GM18907 (cell line): ENCODE measurements at regions not wholly inside any gene's neighbourhood (a gene's known extent, or its start where the extent isn't known, plus 50 kb on each side); places are given as distances from the start of the nearest gene placed in this dataset.

Experiments
- ATAC-seq: cut with Tn5 transposase; IDR thresholded peaks from one replicate; pipeline ENCODE4 v1.9.1; 2021; ENCODE audit warnings: mild to moderate bottlenecking, moderate library complexity; ENCODE audit not compliant: unreplicated experiment

GRCh38 chr5:168041583-168041982 is 249.9 kb upstream of the WWC1 start:
- no peak for ATAC-seq

GRCh38 chr5:168042284-168043068 is 249.0 kb upstream of the WWC1 start:
- ATAC-seq, result no peak

- no peak for ATAC-seq
Observed at GRCh38 chr5:168046163-168046562, 245.3 kb upstream of the WWC1 start.

- peak; percentile 88 for ATAC-seq
Observed at GRCh38 chr5:168047043-168047668, 244.3 kb upstream of the WWC1 start.

DNA sequence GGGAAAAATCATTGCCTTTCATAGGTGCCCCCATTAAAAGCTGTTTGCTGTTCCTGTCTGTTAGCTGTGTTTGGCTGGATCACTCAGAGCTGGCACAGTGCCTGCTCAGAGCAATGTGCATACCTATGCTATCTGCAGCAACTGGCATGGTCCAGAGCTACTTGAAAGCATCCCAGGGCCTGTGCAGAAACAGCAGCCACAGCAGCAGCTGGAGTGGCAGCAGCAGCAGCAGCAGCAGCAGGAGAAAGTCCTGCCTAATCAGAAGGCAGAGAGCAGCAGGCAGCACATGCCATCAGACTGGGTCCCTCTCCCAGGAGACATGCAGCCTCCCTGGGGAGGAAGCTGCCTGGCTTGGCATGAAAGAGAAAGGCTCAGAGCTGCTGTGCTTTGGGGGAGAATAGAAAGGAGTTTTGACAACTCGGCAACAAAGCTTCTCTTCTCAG is 243.8 kb upstream of the WWC1 start:
- ATAC-seq, result peak; percentile 32

GRCh38 chr5:168048486-168048885 is 243.0 kb upstream of the WWC1 start:
- ATAC-seq, result no peak

- no peak for ATAC-seq
Observed at GRCh38 chr5:168052686-168053085, 238.8 kb upstream of the WWC1 start.

DNA sequence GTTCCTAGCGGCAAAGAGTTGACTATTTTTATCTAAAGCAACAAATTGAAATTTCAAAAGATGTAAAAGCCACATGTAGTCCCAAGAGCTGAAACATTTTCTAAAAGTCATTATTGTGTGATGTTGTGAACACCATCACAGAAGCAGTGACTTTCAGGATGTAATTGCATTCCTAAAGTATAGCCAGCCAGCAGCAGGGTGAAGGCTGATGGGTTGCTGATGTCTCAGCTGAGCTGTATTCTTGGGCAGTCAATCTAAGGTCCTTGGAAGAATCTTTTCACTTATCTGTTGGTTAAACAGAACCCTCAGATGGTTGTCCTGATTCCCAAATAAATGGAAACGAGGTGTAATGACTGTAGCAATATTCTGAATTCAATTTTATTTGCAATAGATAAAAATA is 237.4 kb upstream of the WWC1 start:
- ATAC-seq, result no peak

DNA sequence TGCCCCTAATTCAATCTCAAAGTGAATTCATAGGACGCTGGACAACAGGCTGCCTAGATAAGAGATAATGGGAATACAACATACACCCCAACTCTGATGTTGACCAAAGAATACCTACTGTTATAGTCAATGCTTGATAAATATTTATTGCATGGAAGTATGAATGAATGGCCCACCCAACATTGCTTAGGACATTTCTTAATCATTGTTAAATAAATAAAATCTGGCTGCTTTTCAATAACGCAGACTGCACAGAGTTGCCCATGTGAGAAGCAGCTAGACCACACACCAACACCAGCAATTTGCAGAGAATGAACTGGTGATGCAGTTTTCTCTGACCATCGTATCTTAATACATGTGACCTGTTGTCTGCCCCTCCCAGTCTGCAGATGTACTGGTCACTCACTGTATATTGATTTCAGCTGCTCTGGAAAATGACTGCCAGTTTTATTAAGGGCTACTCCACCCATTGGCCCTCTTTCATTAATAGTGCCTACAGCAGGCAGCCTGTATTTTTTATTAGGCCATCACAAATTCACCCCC is 236.2 kb upstream of the WWC1 start:
- no peak for ATAC-seq

- no peak for ATAC-seq
Observed at GRCh38 chr5:168055961-168056360, 235.5 kb upstream of the WWC1 start.

DNA sequence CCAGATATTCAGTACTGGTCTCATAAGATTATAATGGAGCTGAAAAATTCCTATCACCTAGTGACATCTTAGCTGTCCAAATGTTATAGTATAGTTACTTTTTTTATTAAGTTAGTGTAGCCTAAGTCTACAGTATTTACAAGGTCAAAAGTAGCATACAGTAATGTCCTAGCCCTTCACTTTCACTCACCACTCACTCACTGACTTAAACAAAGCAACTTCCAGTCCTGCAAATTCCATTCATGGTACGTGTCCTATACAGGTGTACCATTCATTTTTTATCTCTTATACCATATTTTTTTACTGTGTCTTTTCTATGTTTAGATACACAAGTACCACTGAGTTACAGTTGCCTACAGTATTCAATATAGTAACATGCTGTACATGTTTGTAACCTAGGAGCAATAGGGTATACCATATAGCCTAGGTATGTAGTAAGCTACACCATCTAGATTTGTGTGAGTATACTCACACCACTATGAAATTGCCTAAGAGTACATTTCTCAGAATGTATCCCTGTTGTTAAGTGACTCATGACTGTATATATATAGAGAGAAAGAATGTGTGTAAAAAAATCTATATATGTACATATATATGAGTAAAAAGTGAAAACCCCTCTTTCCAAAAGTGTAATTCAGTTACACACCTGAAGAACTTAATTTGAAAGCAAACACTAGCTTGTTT is 234.8 kb upstream of the WWC1 start:
- no peak for ATAC-seq

DNA sequence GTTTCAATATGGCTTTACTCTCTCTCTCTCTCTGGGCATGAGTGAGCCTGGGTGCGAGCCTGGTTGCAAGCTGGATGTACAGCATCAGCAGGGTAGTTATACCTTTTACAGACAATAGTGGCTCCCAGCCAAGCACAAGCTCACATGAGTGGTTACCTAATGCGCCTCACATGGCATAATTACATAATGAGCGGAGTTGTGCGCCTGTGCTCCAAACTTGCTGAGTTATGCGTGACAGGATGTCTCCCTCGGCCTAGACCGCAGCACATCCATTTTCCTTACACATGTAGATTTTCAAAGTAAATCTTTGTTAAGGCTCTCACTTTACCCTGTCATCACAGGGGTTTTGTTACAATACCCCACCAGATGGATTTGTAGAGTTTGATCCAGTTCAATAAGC is 233.5 kb upstream of the WWC1 start:
- ATAC-seq, result no peak

GRCh38 chr5:168059131-168059530 is 232.3 kb upstream of the WWC1 start:
- no peak for ATAC-seq

DNA sequence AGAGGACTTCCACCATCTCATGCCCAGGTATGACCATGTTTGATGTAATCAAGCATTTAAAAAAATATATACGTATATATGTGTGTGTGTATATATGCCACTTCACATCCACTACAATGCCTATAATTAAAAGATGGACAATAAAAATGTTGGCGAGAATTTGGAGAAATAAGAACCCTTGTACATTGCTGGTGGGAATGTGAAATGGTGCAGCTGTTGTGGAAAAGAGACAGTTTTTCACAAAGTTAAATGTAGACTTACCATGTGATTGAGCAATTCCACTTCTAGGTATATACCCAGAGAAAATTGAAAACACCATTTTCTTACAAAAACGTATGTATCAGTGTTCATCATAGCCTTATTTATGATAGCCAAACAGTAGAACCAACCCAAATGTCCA is 229.2 kb upstream of the WWC1 start:
- ATAC-seq, result no peak

- no peak for ATAC-seq
Observed at GRCh38 chr5:168064457-168064856, 227.0 kb upstream of the WWC1 start.

DNA sequence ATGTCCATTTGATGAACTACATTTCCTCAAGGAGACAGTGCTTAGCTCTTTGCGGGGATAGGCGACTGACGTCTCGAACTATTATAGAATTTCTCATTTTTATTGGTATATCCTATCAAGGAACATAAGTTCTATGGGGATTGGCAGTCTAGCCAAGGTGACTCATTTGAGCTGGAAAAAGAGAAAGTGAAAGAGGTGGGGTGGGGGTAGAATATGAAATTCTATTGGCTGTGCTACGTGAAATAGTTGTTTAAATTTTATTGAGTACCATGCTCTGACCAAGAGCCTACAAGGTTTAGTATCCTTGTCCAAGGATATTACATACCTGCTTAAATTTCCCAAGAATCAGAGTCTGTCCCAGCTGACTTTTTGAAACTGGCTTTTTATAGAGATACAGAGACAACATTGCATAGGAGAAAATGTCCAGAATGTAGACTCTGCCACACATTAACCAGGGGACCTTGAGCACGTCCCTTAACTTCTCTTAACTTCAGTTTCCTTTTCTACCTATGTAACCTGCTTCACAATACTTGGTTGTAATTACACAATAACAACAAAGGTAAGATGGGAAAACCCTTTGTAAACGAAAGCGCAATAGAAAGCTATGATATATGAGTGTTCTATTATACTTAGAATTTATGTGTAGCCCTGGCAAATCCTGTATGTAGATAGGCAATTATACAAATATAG is 226.4 kb upstream of the WWC1 start:
- no peak for ATAC-seq

DNA sequence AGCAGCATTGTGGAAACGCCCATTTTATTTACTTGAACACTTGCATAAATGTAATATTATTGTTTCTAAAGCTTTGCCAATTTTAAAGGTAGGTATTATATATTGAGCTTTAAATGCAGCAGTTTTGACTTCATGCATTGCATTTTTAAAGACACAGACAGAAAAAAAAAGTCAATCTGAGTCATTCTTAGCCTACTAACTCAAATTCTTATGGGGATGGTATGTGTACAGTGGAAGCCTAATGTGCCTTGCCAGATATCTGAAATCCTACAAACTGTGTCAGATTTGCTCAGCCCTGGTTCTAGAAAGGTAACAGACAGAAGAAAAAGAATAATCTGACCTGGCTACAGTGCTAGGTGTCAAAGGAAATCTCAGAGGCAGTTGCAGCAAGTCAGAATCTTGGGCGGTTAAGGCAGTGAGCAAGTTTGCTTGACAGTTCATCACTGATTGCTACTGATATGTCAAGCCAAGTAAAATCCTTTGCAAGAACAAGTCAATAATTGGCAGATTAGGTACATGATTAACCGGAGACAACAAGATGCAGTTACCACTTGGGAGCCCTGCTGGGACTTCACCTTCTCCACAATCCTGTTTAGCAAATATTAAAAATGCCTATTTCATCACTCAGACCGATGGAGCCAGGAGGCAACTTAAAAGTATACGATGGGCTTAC is 224.8 kb upstream of the WWC1 start:
- no peak for ATAC-seq

GRCh38 chr5:168070761-168071160 is 220.7 kb upstream of the WWC1 start:
- ATAC-seq, result no peak

GRCh38 chr5:168072665-168073064 is 218.8 kb upstream of the WWC1 start:
- ATAC-seq, result no peak

DNA sequence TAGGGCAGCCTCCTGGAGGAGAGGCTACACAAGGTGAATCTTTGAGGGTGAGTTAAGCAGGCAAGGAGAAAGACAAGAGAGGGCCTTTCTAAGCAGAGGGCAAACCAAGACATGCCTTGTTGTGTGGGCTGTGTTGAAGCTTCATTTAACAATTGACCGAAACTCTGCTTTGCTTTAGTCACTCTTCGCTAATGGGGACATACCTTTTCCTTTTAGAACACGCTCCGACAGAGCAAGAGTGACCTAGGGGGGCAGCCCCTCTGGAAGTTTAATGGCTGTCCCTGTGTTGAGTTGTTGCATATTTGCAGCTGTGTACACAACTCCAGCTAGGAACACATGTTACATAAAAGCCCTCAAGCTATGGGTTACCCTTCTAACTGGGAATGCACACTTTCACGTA is 218.1 kb upstream of the WWC1 start:
- no peak for ATAC-seq
